IPS-18a (cell line): ENCODE measurements at regions not wholly inside any gene's neighbourhood (a gene's known extent, or its start where the extent isn't known, plus 50 kb on each side); places are given as distances from the start of the nearest gene placed in this dataset.
"Not testable (repeated sequence)": the region's sequence is repeated elsewhere in the genome, so short reads cannot be mapped to it uniquely, and the experiment has no call there.

Source experiments
- H3K27ac ChIP-seq: one replicate; pipeline ENCODE4 v1.5.1; 2013; ENCODE audit warnings: low read length
- H3K27me3 ChIP-seq: one replicate; pipeline ENCODE4 v1.6.1; 2013; ENCODE audit warnings: mild to moderate bottlenecking, low read length; ENCODE audit not compliant: control insufficient read depth, insufficient read depth
- H3K36me3 ChIP-seq: one replicate; pipeline ENCODE4 v1.6.1; 2013; ENCODE audit warnings: low read depth, low read length; ENCODE audit not compliant: control insufficient read depth
- H3K4me1 ChIP-seq: one replicate; pipeline ENCODE4 v1.6.1; 2013; ENCODE audit warnings: low read depth, low read length; ENCODE audit not compliant: control insufficient read depth
- H3K4me3 ChIP-seq: one replicate; pipeline ENCODE4 v1.5.1; 2013; ENCODE audit warnings: low read length
- H3K9ac ChIP-seq: one replicate; pipeline ENCODE4 v1.6.1; 2013; ENCODE audit warnings: mild to moderate bottlenecking, low read length, moderate library complexity
- H3K9me3 ChIP-seq: one replicate; pipeline ENCODE4 v1.6.1; 2013; ENCODE audit warnings: low read depth, low read length; ENCODE audit not compliant: control insufficient read depth

- no peaks in the 10 kb centered on the region for H3K27me3 ChIP-seq
- no peak overlapping the region for H3K9ac ChIP-seq
- no peaks in the 10 kb centered on the region for H3K36me3 ChIP-seq
- no peaks in the 10 kb centered on the region for H3K4me1 ChIP-seq
- no peak overlapping the region for H3K4me3 ChIP-seq
- no peak overlapping the region for H3K27ac ChIP-seq
- H3K9me3 ChIP-seq = peaks cover 42% of the 10 kb centered on the region
Observed at GRCh38 chr2:89850881-89851582, 1159.6 kb downstream of the RPIA start.

GRCh38 chr2:89851583-89851905 is 1160.1 kb downstream of the RPIA start:
- Histone ChIP-seq H3K27ac (no peak overlapping the region), H3K27me3 (no peaks in the 10 kb centered on the region), H3K9me3 (peaks cover 37% of the 10 kb centered on the region), H3K4me1 (no peaks in the 10 kb centered on the region), H3K36me3 (no peaks in the 10 kb centered on the region), H3K9ac (no peak overlapping the region), H3K4me3 (no peak overlapping the region)

GRCh38 chr2:89853427-89853826 is 1162.0 kb downstream of the RPIA start:
- not testable (repeated sequence) for H3K36me3 ChIP-seq, H3K27ac ChIP-seq, H3K27me3 ChIP-seq, H3K4me1 ChIP-seq, H3K4me3 ChIP-seq, H3K9ac ChIP-seq
- peaks cover 23% of the 10 kb centered on the region for H3K9me3 ChIP-seq

GRCh38 chr2:89855752-89856151 is 1164.3 kb downstream of the RPIA start:
- H3K9ac ChIP-seq, H3K27ac ChIP-seq: not testable (repeated sequence)

GRCh38 chr2:89856305-89856704 is 1164.8 kb downstream of the RPIA start:
- H3K4me3 ChIP-seq, H3K27me3 ChIP-seq, H3K9ac ChIP-seq, H3K36me3 ChIP-seq, H3K27ac ChIP-seq, H3K9me3 ChIP-seq, H3K4me1 ChIP-seq: not testable (repeated sequence)

More at GRCh38 chr2:89855752-89856151, 1164.3 kb downstream of the RPIA start:
- not testable (repeated sequence) for H3K4me3 ChIP-seq, H3K36me3 ChIP-seq, H3K27me3 ChIP-seq, H3K4me1 ChIP-seq, H3K9me3 ChIP-seq

GRCh38 chr2:89862164-89862563 is 1170.7 kb downstream of the RPIA start:
- H3K4me3 ChIP-seq, H3K4me1 ChIP-seq, H3K9me3 ChIP-seq, H3K27ac ChIP-seq, H3K27me3 ChIP-seq, H3K36me3 ChIP-seq, H3K9ac ChIP-seq: not testable (repeated sequence)

- H3K9ac ChIP-seq, H3K36me3 ChIP-seq, H3K9me3 ChIP-seq, H3K27ac ChIP-seq, H3K4me3 ChIP-seq, H3K27me3 ChIP-seq, H3K4me1 ChIP-seq: not testable (repeated sequence)
Observed at GRCh38 chr2:89863209-89863608, 1171.7 kb downstream of the RPIA start.

GRCh38 chr2:89874810-89875595 is 1183.5 kb downstream of the RPIA start:
- H3K9me3 ChIP-seq, H3K36me3 ChIP-seq, H3K4me3 ChIP-seq, H3K9ac ChIP-seq, H3K27me3 ChIP-seq, H3K4me1 ChIP-seq, H3K27ac ChIP-seq: not testable (repeated sequence)

- not testable (repeated sequence) for H3K36me3 ChIP-seq, H3K9me3 ChIP-seq, H3K4me3 ChIP-seq, H3K27ac ChIP-seq, H3K4me1 ChIP-seq, H3K9ac ChIP-seq, H3K27me3 ChIP-seq
Observed at GRCh38 chr2:89876445-89876844, 1185.0 kb downstream of the RPIA start.

- not testable (repeated sequence) for H3K27me3 ChIP-seq, H3K4me1 ChIP-seq, H3K9ac ChIP-seq, H3K36me3 ChIP-seq, H3K4me3 ChIP-seq, H3K9me3 ChIP-seq, H3K27ac ChIP-seq
Observed at GRCh38 chr2:89876878-89877277, 1185.4 kb downstream of the RPIA start.

GRCh38 chr2:89882880-89883279 is 1191.4 kb downstream of the RPIA start:
- H3K27ac ChIP-seq = not testable (repeated sequence)

GRCh38 chr2:89883624-89884023 is 1192.2 kb downstream of the RPIA start:
- H3K27ac ChIP-seq, H3K27me3 ChIP-seq, H3K4me3 ChIP-seq, H3K36me3 ChIP-seq, H3K4me1 ChIP-seq, H3K9ac ChIP-seq, H3K9me3 ChIP-seq: not testable (repeated sequence)

More at GRCh38 chr2:89882880-89883279, 1191.4 kb downstream of the RPIA start:
- H3K9me3 ChIP-seq, H3K27me3 ChIP-seq, H3K4me1 ChIP-seq, H3K4me3 ChIP-seq, H3K36me3 ChIP-seq, H3K9ac ChIP-seq: not testable (repeated sequence)
